Testis (tissue), 2 donors: ENCODE measurements at regions not wholly inside any gene's neighbourhood (a gene's known extent, or its start where the extent isn't known, plus 50 kb on each side); places are given as distances from the start of the nearest gene placed in this dataset.

Experiments
- CTCF ChIP-seq, 3 experiments: fragments of 450-650 bp in 2 of 3; fragments of 200-600 bp in 1 of 3; sonication (generic) in 1 of 3; IDR thresholded peaks; one replicate each; pipeline ENCODE4 v1.5.1; 2016 to 2019; ENCODE audit warnings: antibody characterized with exemption in 3 of 3, mild to moderate bottlenecking in 2 of 3, moderate library complexity in 1 of 3
- POLR2A ChIP-seq: fragments of 450-650 bp; IDR thresholded peaks from one replicate; pipeline ENCODE4 v1.6.1; 2017; ENCODE audit warnings: antibody characterized with exemption, mild to moderate bottlenecking, moderate library complexity

- TF ChIP-seq CTCF (IDR thresholded peaks at IDR 0.05) (no peak), POLR2A (no peak)
Measured at GRCh38 chr5:68489556-68489955, 274.0 kb downstream of the PIK3R1 start.
